GM12864 (cell line): ENCODE measurements at regions not wholly inside any gene's neighbourhood (a gene's known extent, or its start where the extent isn't known, plus 50 kb on each side); places are given as distances from the start of the nearest gene placed in this dataset.

Experiments used
- DNase-seq: peaks from one replicate; pipeline ENCODE4 v3.0.0-alpha.2; 2011; ENCODE audit warnings: low read depth
- H3K4me3 ChIP-seq: 2 replicates; pipeline ENCODE4 v1.5.1; 2011; ENCODE audit warnings: mild to moderate bottlenecking, low read depth, low read length, control low read depth
- TF ChIP-seq, protein P1 (sequence below): IDR thresholded peaks from 2 replicates; pipeline ENCODE4 v1.5.1; 2011; ENCODE audit warnings: low read depth, mild to moderate bottlenecking, moderate library complexity, low read length, control low read depth, inconsistent platforms; ENCODE audit errors: missing control alignments

DNA sequence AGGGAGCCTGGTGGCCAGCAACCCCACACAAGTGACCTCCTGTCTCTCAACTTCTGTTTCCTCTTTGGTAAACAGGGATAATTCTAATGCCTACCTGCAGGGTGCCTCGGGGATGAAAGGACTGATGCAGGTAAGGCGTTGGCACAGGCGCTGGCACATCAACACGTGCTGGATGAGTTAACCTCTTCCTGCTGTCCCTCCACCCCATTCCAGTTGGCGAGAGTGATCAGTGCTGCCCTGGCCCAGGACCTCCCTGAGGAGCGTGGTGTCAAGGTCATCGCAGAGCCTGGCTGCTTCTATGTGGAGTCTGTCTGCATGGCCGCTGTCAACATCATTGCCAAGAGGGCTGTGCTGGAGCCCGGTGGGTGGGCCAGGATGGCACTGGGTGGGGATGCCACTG is 69.1 kb upstream of the TINAGL1 start:
- H3K4me3 ChIP-seq, result no peak overlapping the region
- no peak for DNase-seq
- TF ChIP-seq, protein P1, sequence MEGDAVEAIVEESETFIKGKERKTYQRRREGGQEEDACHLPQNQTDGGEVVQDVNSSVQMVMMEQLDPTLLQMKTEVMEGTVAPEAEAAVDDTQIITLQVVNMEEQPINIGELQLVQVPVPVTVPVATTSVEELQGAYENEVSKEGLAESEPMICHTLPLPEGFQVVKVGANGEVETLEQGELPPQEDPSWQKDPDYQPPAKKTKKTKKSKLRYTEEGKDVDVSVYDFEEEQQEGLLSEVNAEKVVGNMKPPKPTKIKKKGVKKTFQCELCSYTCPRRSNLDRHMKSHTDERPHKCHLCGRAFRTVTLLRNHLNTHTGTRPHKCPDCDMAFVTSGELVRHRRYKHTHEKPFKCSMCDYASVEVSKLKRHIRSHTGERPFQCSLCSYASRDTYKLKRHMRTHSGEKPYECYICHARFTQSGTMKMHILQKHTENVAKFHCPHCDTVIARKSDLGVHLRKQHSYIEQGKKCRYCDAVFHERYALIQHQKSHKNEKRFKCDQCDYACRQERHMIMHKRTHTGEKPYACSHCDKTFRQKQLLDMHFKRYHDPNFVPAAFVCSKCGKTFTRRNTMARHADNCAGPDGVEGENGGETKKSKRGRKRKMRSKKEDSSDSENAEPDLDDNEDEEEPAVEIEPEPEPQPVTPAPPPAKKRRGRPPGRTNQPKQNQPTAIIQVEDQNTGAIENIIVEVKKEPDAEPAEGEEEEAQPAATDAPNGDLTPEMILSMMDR, result no peak

DNA sequence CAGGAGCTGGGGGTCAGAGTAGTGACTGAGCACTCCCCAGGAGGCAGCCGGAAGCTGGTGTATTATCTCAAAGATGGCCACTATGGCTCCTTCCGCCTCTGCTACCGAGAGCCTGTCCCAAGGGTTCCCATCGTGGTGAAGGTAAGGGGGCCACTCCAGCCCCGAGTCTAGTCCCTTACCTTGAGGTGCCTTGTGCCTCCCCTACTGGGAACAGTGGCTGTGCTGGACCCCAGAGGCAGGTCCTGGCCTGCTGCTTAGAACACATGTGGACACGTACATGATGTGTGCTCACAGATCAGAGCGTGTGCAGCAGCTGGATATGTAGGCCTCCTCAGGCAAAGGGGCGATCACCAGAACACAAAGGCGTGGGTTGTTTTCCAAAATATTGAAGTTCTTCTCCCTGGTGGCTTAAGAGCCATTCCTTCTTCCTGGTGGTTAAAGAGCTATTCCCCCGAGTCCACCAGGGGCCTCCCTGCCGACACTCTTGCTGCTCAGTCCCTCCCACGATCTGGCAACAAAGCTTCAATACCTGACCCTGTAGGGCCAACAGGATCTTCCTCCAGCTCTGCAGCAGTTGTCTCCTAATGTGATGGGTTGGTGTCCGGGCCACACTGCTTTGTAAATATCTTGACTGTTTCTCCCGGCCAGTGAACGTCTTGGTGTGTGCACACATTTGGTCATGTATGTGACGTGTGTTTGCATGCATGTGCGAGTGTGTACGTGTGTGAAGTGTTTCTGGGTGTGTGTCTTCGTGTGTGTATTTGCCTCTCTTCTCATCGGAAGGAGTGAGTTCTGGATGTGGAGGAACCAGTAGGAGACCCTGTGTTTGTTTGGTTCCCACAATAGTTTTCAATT is 68.4 kb upstream of the TINAGL1 start:
- no peak overlapping the region for H3K4me3 ChIP-seq
- DNase-seq, result no peak
- TF ChIP-seq, protein P1, result no peak

DNA sequence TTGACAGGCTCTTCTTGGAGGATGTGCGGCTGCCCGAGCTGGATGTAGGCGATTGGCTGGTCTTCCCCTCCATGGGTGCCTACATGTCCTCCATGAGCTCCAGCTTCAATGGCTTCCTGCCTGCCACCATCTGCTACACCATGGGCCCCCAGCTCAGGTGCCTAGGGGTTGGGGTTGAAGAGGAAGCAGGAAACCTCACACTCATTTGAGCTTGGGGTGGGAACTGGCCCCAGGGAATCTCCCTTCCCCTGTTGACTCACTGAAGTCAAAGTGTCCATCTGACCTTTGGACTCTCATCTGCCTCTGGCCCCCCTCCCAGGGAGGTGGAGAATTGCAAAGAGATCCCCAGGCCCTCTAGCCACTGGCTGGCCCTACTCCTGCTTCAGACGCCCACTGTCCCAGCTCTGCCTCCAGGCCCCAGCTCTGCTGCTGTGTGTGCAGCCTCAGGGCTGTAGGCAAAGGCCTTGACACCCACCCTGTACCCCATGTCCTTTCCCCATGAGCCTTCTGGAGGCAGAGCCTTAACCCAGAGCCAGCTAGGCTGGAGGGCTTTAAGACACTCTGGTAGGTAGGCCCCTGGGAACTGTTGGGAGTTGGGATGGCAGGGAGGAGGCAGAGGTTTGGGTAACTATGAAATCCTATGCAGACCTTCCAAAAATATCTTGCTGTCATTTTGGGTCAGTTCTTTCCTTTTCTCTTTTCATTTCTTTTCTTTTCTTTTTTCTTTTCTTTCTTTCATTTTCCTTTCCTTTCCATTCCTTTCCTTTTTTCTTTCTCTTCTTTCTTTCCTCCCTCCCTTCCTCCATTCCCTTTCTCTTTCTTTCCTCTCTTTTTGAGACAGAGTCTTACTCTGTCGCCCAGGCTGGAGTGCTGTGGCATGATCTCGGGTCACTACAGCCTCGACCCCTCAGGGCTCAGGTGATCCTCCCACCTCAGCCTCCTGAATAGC is 66.9 kb upstream of the TINAGL1 start:
- TF ChIP-seq, protein P1, result no peak
- H3K4me3 ChIP-seq, result no peak overlapping the region
- no peak for DNase-seq

DNA sequence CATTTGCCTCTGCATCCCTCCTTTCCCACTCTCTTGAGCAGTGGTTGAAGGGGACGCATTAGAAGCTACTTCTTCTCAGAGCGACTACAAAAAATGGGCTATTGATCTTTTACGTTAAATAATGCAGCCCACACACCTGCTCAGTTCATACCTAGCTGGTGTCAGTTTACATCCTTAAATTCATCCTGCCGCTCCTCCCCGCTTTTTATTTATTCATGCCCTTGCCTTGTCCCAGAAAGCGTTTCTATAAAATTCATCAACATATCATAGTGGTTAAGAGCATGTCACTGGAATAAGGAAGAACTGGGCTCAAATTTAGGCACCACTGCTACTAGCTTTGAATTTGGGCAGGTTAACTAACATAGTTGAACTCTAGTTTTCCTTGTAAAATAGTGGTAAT is 66.0 kb upstream of the TINAGL1 start:
- no peak for DNase-seq
- H3K4me3 ChIP-seq, result no peak overlapping the region
- TF ChIP-seq, protein P1, result no peak

DNA sequence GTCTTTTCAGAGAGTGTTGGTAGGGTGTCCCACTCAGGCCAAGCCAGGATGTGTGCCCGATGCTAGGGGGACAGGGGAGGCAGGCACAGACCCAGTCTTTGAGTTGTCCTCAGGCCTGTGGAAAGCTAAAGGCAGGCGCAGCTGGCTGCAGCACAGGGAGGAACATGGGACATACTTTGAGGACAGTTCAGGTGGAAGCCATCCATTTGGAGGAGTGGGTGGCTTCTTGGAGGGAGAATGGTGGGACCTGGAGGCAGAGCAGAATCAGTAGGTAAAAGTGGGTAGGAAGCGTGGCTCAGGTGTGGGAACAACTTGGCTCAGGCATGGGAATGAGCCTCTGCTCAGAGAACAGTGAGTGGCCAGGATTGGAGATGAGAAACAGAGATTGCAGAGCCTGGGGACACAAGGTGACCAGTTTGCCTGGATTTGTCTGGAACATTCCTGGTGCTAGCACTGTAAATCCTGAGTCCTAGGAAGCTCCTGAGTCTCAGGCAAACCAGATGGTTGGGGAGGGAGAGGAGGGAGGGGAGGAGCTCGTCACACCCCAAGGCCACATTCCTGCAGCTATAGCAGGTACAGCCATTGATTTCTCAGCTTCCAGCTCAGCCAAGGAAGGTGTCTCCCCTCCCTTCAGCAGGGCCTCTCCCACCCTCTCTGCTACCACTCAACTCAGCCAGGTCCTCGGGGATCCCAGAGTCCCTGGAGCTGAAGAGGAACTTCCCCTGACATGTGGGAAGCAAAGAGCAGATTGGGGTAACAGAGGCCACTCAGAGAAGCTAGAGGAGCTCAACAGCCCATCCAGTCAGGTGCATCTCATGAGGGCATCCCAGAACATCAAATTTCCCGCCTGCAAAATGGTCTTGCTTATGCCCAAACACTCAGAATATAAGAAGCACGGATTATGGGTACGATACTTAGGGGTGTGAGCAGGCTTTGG is 65.2 kb upstream of the TINAGL1 start:
- no peak for DNase-seq
- TF ChIP-seq, protein P1, result no peak
- no peak overlapping the region for H3K4me3 ChIP-seq
